Gastrocnemius medialis (tissue), 4 donors: ENCODE measurements at regions not wholly inside any gene's neighbourhood (a gene's known extent, or its start where the extent isn't known, plus 50 kb on each side); places are given as distances from the start of the nearest gene placed in this dataset.

Source experiments
- ATAC-seq, 2 donors: fragments of 150-250 bp; one replicate each; pipeline ENCODE4 v1.9.1; 2016
- DNase-seq, 2 donors: peaks; one replicate each; pipeline ENCODE4 v3.0.0-alpha.2; 2019
- H3K27ac ChIP-seq, 4 donors: fragments of 200-600 bp; sonication (generic); 1 replicate in 1 of 4; 2 replicates in 3 of 4; pipeline ENCODE4 v1.5.1; 2016 to 2018; ENCODE audit warnings: mild to moderate bottlenecking in 2 of 4, moderate library complexity in 1 of 4
- H3K27me3 ChIP-seq, 3 donors: fragments of 200-600 bp; sonication (generic) in 2 of 3; 1 replicate in 1 of 3; 2 replicates in 2 of 3; pipeline versions ENCODE4 v1.5.1 to v1.6.0; 2016 to 2019; ENCODE audit warnings: mild to moderate bottlenecking in 1 of 3, moderate library complexity in 1 of 3
- H3K36me3 ChIP-seq, 2 donors: fragments of 200-600 bp; sonication (generic) in 1 of 2; one replicate each; pipeline ENCODE4 v1.5.1; 2017 to 2018
- H3K4me1 ChIP-seq, 2 donors: fragments of 200-600 bp; sonication (generic) in 1 of 2; one replicate each; pipeline ENCODE4 v1.5.1; 2016 to 2017; ENCODE audit warnings: mild to moderate bottlenecking in 2 of 2
- H3K4me3 ChIP-seq, 4 donors: fragments of 200-600 bp; sonication (generic) in 3 of 4; 1 replicate in 1 of 4; 2 replicates in 3 of 4; pipeline ENCODE4 v1.5.1; 2016 to 2019; ENCODE audit warnings: mild to moderate bottlenecking in 2 of 4
- H3K9me3 ChIP-seq, 3 donors: fragments of 200-600 bp; sonication (generic) in 2 of 3; 1 replicate in 1 of 3; 2 replicates in 2 of 3; pipeline ENCODE4 v1.5.1; 2016 to 2019
- POLR2A ChIP-seq, 2 donors: fragments of 450-650 bp; IDR thresholded peaks; one replicate each; pipeline ENCODE4 v1.6.1; 2017; ENCODE audit warnings: antibody characterized with exemption in 2 of 2, mild to moderate bottlenecking in 2 of 2, moderate library complexity in 2 of 2
- in situ Hi-C, 4 donors: fragments of 200-750 bp; cut with MboI; loops; one replicate each; pipeline versions ENCODE4 v1.15.0 to v1.8.0; 2017; ENCODE audit warnings: low sequenced_read_pairs in 4 of 4
- intact Hi-C: fragments of 100-400 bp; cut with DNase I; formaldehyde crosslinking; loops from one replicate; pipeline ENCODE4 v1.15.1; 2023; ENCODE audit warnings: low total_unique reads
- TF ChIP-seq, protein P1 (sequence below), 5 experiments: fragments of 450-650 bp in 3 of 5; fragments of 200-600 bp in 2 of 5; sonication (generic) in 2 of 5; IDR thresholded peaks in 4 of 5; conservative IDR thresholded peaks in 1 of 5; 1 replicate in 4 of 5; 2 replicates in 1 of 5; pipeline ENCODE4 v1.5.1; 2016 to 2019; ENCODE audit warnings: antibody characterized with exemption in 5 of 5, mild to moderate bottlenecking in 3 of 5, moderate library complexity in 3 of 5

DNA sequence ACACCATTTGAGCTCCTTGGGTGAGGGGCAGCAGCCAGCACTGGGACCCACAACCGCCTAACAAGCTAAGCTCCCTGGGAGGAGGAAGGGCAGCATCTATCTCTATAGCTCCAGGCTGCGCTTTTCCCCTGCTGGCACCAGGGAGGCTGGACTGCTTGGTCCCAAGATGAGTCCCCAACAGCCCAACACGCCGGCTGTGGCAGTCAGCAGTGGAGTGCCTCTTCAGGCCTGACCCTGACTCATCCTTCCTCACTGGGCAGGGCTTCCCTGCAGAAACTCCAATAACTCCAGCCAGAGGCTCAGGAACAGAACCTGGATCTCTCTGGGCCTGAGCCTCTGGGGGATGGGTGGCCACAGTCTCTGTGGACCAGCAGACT is 113.7 kb upstream of the ADAMTS16 start:
- H3K9me3 ChIP-seq: no peaks in the 10 kb centered on the region
- no peak overlapping the region for H3K27ac ChIP-seq
- no peaks in the 10 kb centered on the region for H3K36me3 ChIP-seq
- no peak for TF ChIP-seq POLR2A (IDR thresholded peaks at IDR 0.05)
- TF ChIP-seq, protein P1, sequence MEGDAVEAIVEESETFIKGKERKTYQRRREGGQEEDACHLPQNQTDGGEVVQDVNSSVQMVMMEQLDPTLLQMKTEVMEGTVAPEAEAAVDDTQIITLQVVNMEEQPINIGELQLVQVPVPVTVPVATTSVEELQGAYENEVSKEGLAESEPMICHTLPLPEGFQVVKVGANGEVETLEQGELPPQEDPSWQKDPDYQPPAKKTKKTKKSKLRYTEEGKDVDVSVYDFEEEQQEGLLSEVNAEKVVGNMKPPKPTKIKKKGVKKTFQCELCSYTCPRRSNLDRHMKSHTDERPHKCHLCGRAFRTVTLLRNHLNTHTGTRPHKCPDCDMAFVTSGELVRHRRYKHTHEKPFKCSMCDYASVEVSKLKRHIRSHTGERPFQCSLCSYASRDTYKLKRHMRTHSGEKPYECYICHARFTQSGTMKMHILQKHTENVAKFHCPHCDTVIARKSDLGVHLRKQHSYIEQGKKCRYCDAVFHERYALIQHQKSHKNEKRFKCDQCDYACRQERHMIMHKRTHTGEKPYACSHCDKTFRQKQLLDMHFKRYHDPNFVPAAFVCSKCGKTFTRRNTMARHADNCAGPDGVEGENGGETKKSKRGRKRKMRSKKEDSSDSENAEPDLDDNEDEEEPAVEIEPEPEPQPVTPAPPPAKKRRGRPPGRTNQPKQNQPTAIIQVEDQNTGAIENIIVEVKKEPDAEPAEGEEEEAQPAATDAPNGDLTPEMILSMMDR (IDR thresholded peaks at IDR 0.05 in 4 of 5, conservative IDR thresholded peaks at IDR 0.05 in 1 of 5): no peak
- no peaks in the 10 kb centered on the region for H3K27me3 ChIP-seq
- in situ Hi-C loops: no loop called here
- ATAC-seq (no peak), DNase-seq (no peak)
- intact Hi-C loops: no loop called here
- H3K4me1 ChIP-seq: no peaks in the 10 kb centered on the region
- no peak overlapping the region for H3K4me3 ChIP-seq

DNA sequence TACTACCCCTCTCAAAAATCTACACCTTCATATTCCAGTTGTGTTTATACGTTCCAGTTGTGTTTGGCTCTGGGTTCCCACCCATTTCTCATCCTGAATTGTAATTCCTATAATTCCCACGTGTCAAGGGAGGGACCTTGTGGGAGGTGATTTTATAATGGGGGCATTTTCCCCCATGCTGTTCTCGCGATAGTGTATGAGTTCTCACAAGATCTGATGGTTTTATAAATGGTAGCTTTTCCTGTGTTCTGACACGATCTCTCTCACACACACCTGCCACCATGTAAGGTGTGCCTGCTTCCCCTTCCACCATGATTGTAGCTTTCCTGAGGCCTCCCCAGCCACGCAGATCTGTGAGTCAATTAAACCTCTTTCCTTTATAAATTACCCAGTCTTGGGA is 108.5 kb upstream of the ADAMTS16 start:
- Histone ChIP-seq H3K4me1 (no peaks in the 10 kb centered on the region), H3K36me3 (no peaks in the 10 kb centered on the region), H3K4me3 (no peak overlapping the region), H3K27me3 (no peaks in the 10 kb centered on the region), H3K9me3 (no peaks in the 10 kb centered on the region), H3K27ac (no peak overlapping the region)
- TF ChIP-seq, protein P1 (IDR thresholded peaks at IDR 0.05 in 4 of 5, conservative IDR thresholded peaks at IDR 0.05 in 1 of 5): no peak
- TF ChIP-seq POLR2A (IDR thresholded peaks at IDR 0.05): no peak
- DNase-seq: no peak
- ATAC-seq: no peak
- intact Hi-C loops: no loop called here
- in situ Hi-C loops: no loop called here

DNA sequence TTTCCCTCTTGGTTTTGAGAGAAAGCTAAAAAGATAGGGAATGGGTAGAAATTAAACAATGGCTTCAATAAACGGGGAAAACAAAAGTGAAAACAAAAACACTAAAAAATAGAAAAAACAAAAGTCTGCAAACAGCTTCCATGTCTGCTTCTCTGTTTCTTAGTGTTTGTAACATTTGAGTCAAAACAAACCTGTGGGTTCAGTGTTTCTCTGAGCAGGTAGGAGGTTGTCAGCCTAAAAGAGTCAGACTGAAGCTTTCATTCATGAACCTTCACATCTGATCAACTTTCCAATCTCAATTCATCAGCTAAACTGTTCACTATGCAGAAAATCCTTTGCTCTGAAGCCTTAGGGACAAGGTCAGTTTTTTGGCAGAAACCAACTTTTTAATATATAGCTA is 102.5 kb upstream of the ADAMTS16 start:
- H3K4me1 ChIP-seq: no peaks in the 10 kb centered on the region
- no peaks in the 10 kb centered on the region for H3K27me3 ChIP-seq
- TF ChIP-seq, protein P1 (IDR thresholded peaks at IDR 0.05 in 4 of 5, conservative IDR thresholded peaks at IDR 0.05 in 1 of 5): no peak
- TF ChIP-seq POLR2A (IDR thresholded peaks at IDR 0.05): no peak
- ATAC-seq (no peak), DNase-seq (no peak)
- intact Hi-C loops (no loop called here), in situ Hi-C loops (no loop called here)
- no peaks in the 10 kb centered on the region for H3K9me3 ChIP-seq
- no peaks in the 10 kb centered on the region for H3K36me3 ChIP-seq
- H3K27ac ChIP-seq: no peak overlapping the region
- H3K4me3 ChIP-seq: no peak overlapping the region

DNA sequence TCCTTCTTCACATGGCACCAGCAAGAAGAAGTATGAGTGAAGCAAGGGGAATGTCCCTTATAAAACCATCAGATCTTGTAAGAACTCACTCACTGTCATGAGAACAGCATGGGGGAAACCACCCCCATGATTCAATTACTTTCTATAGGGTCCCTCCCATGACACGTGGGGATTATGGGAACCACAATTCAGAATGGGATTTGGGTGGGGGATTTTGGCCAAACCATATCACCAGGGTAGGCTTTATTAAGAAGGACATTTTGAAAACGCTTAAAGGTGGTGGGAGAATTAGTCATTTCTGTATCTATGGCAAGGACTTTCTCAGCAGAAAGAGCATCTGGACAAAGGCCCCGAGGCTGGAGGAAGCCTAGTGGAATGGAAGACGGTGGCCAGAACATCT is 100.2 kb upstream of the ADAMTS16 start:
- in situ Hi-C loops: no loop called here
- Histone ChIP-seq H3K9me3 (no peaks in the 10 kb centered on the region), H3K27ac (no peak overlapping the region), H3K36me3 (no peaks in the 10 kb centered on the region), H3K27me3 (no peaks in the 10 kb centered on the region), H3K4me1 (no peaks in the 10 kb centered on the region), H3K4me3 (no peak overlapping the region)
- intact Hi-C loops: no loop called here
- no peak for DNase-seq
- no peak for TF ChIP-seq POLR2A (IDR thresholded peaks at IDR 0.05)
- TF ChIP-seq, protein P1 (IDR thresholded peaks at IDR 0.05 in 4 of 5, conservative IDR thresholded peaks at IDR 0.05 in 1 of 5): no peak
- no peak for ATAC-seq

DNA sequence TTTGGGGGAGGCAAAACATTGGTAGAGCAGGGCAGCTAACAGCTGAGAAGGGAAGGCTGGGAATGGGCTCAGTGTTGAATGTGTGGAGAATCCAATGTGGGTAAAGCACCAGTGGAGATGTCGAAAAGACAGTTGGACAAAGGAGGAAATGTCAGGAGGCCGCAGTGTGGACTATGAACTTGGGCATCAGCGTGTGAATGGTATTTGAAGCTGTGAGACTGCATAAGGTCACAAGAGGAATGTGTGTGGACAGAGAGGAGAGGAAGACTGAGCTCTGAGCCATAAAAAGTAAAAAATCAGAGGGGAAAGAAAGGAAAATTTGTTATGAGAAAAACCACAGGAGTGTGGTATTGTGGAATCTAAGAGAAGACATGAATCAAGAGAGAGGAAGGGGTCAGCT is 99.4 kb upstream of the ADAMTS16 start:
- DNase-seq: no peak
- Histone ChIP-seq H3K36me3 (no peaks in the 10 kb centered on the region), H3K27ac (no peak overlapping the region), H3K9me3 (no peaks in the 10 kb centered on the region), H3K27me3 (no peaks in the 10 kb centered on the region), H3K4me1 (no peaks in the 10 kb centered on the region), H3K4me3 (no peak overlapping the region)
- in situ Hi-C loops (no loop called here), intact Hi-C loops (no loop called here)
- TF ChIP-seq, protein P1 (IDR thresholded peaks at IDR 0.05 in 4 of 5, conservative IDR thresholded peaks at IDR 0.05 in 1 of 5): no peak
- TF ChIP-seq POLR2A (IDR thresholded peaks at IDR 0.05): no peak
- ATAC-seq: no peak
